PC-9 (cell line): ENCODE measurements at regions not wholly inside any gene's neighbourhood (a gene's known extent, or its start where the extent isn't known, plus 50 kb on each side); places are given as distances from the start of the nearest gene placed in this dataset.

Experiments used
- BruUV-seq: library from RNA; stranded (reverse); fragments of 400-500 nt; replicated peaks from 2 replicates; lab custom pipeline; 2021; lab: Mats Ljungman, UMichigan
- CTCF ChIA-PET: fragments of 300-600 bp; sonication (Branson Sonifier 250); formaldehyde crosslinking; loops from one replicate; lab custom pipeline; 2022; ENCODE audit warnings: antibody characterized with exemption; lab: Charles Lee
- POLR2A ChIA-PET: fragments of 300-600 bp; sonication (Branson Sonifier 250); formaldehyde crosslinking; loops from one replicate; lab custom pipeline; 2022; ENCODE audit warnings: antibody characterized with exemption; ENCODE audit not compliant: unreplicated experiment; lab: Charles Lee
- DNase-seq, 2 experiments: peaks; one replicate each; pipeline versions ENCODE4 v3.0.0 to v3.0.0-alpha.2; 2015 to 2022; ENCODE audit warnings: mixed read lengths in 1 of 2
- H2AFZ ChIP-seq: fragments of 200-600 bp; sonication (generic); 2 replicates; pipeline ENCODE4 v1.8.1; 2017; ENCODE audit warnings: antibody characterized with exemption
- H3F3A ChIP-seq: fragments of 200-600 bp; sonication (generic); 2 replicates; pipeline ENCODE4 v1.8.1; 2017; ENCODE audit warnings: antibody characterized with exemption, mild to moderate bottlenecking, low read depth; ENCODE audit not compliant: insufficient read depth
- H3K27ac ChIP-seq: fragments of 200-600 bp; sonication (generic); 2 replicates; pipeline ENCODE4 v1.6.1; 2016; ENCODE audit warnings: mixed run types
- H3K27me3 ChIP-seq: fragments of 200-600 bp; sonication (generic); 2 replicates; pipeline ENCODE4 v1.6.1; 2016; ENCODE audit warnings: low read depth, mixed run types; ENCODE audit not compliant: insufficient read depth
- H3K36me3 ChIP-seq: fragments of 200-600 bp; sonication (generic); 2 replicates; pipeline ENCODE4 v1.6.1; 2016; ENCODE audit warnings: low read depth, mixed run types
- H3K4me1 ChIP-seq: fragments of 200-600 bp; sonication (generic); replicated peaks from 2 replicates; pipeline ENCODE4 v1.6.1; 2016; ENCODE audit warnings: mixed run types; ENCODE audit not compliant: insufficient read depth
- H3K4me2 ChIP-seq: fragments of 200-600 bp; sonication (generic); 2 replicates; pipeline ENCODE4 v1.6.1; 2017; ENCODE audit warnings: mixed run types
- H3K4me3 ChIP-seq: fragments of 200-600 bp; sonication (generic); 2 replicates; pipeline ENCODE4 v1.6.1; 2016; ENCODE audit warnings: mixed run types
- H3K79me2 ChIP-seq: fragments of 200-600 bp; sonication (generic); 2 replicates; pipeline ENCODE4 v1.6.1; 2017; ENCODE audit warnings: low read depth, mixed run types
- H3K9me2 ChIP-seq: fragments of 200-600 bp; sonication (generic); 2 replicates; pipeline ENCODE4 v1.8.1; 2017; ENCODE audit warnings: mild to moderate bottlenecking; ENCODE audit not compliant: insufficient read depth
- H3K9me3 ChIP-seq: fragments of 200-600 bp; sonication (generic); 2 replicates; pipeline ENCODE4 v1.8.1; 2016; ENCODE audit warnings: low read depth; ENCODE audit not compliant: insufficient read depth
- H4K20me1 ChIP-seq: fragments of 200-600 bp; sonication (generic); 2 replicates; pipeline ENCODE4 v1.8.1; 2017; ENCODE audit not compliant: insufficient read depth
- CTCF ChIP-seq: fragments of 200-600 bp; sonication (generic); conservative IDR thresholded peaks from 2 replicates; pipeline ENCODE4 v1.6.1; 2017; ENCODE audit warnings: mixed run types, antibody characterized with exemption, mild to moderate bottlenecking, moderate library complexity
- EZH2 ChIP-seq: fragments of 200-600 bp; sonication (generic); IDR thresholded peaks from 2 replicates; pipeline ENCODE4 v1.8.0; 2017; ENCODE audit warnings: antibody characterized with exemption, low read depth
- intact Hi-C: fragments of 100-400 bp; cut with micrococcal nuclease; formaldehyde crosslinking; loops from one replicate; pipeline ENCODE4 v1.10.0; 2022; ENCODE audit not compliant: unreplicated experiment

DNA sequence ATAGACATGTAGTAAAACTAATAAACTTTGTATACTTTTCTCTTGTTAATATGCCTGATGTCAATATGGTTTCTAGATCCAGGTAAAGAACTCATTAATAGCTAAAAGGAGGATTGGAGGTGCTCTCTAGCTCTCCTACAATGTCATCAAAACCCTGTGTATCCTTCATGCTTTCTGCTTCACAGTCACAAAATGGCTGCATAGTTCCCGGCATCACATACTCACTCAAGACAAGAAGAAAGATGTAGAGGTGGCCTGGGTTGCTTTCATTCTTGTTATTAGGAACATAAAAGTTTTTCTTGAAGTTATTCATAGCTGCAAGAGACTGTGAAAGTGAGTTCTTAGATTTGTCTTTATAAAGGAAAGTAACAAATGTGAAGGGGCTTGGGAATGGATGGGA, 149.7 kb upstream of the EEPD1 start:
- BruUV-seq = no TSS peak
- peaks cover 9% of the 10 kb centered on the region for H3K4me1 ChIP-seq
- H2AFZ ChIP-seq = no peak overlapping the region
- intact Hi-C loops = no loop called here
- no peaks in the 10 kb centered on the region for H3K27me3 ChIP-seq
- ChIA-PET CTCF (no interaction called here), POLR2A (no interaction called here)
- H3K9me3 ChIP-seq = 0 out of 2 replicates have a peak, but pooled peaks cover 3% of the 10 kb centered on the region
- DNase-seq = no peak
- no peaks in the 10 kb centered on the region for H3K79me2 ChIP-seq
- H3K9me2 ChIP-seq = no peaks in the 10 kb centered on the region
- H3K4me3 ChIP-seq = no peak overlapping the region
- TF ChIP-seq EZH2 (no peak), CTCF (no peak)
- no peaks in the 10 kb centered on the region for H3K36me3 ChIP-seq
- H3K27ac ChIP-seq = no peak overlapping the region
- H4K20me1 ChIP-seq = no peaks in the 10 kb centered on the region
- H3F3A ChIP-seq = peaks cover 20% of the 10 kb centered on the region; the same call in 1 of the 2 replicates
- H3K4me2 ChIP-seq = no peak overlapping the region

GRCh38 chr7:36005293-36005692, 147.8 kb upstream of the EEPD1 start:
- Histone ChIP-seq H3F3A (peaks cover 15% of the 10 kb centered on the region; the same call in 1 of the 2 replicates), H3K79me2 (no peaks in the 10 kb centered on the region), H3K9me3 (0 out of 2 replicates have a peak, but pooled peaks cover 3% of the 10 kb centered on the region), H3K36me3 (no peaks in the 10 kb centered on the region), H3K4me1 (peaks cover 9% of the 10 kb centered on the region), H3K9me2 (no peaks in the 10 kb centered on the region), H3K27ac (no peak overlapping the region), H3K4me3 (no peak overlapping the region), H3K4me2 (no peak overlapping the region), H3K27me3 (no peaks in the 10 kb centered on the region), H2AFZ (no peak overlapping the region), H4K20me1 (no peaks in the 10 kb centered on the region)
- ChIA-PET CTCF (no interaction called here), POLR2A (no interaction called here)
- intact Hi-C loops = no loop called here
- BruUV-seq = no TSS peak
- no peak for TF ChIP-seq EZH2
- no peak for TF ChIP-seq CTCF
- DNase-seq = no peak

GRCh38 chr7:36005876-36006275, 147.2 kb upstream of the EEPD1 start:
- intact Hi-C loops = no loop called here
- TF ChIP-seq CTCF (no peak), EZH2 (no peak)
- H3K4me2 ChIP-seq = no peak overlapping the region
- H4K20me1 ChIP-seq = no peaks in the 10 kb centered on the region
- BruUV-seq = no TSS peak
- no peak for DNase-seq
- no peaks in the 10 kb centered on the region for H3K9me2 ChIP-seq
- no peak overlapping the region for H3K27ac ChIP-seq
- peaks cover 13% of the 10 kb centered on the region; the same call in 1 of the 2 replicates for H3F3A ChIP-seq
- peaks cover 9% of the 10 kb centered on the region for H3K4me1 ChIP-seq
- POLR2A ChIA-PET = no interaction called here
- H3K36me3 ChIP-seq = no peaks in the 10 kb centered on the region
- H3K27me3 ChIP-seq = no peaks in the 10 kb centered on the region
- CTCF ChIA-PET = no interaction called here
- no peaks in the 10 kb centered on the region for H3K79me2 ChIP-seq
- 0 out of 2 replicates have a peak, but pooled peaks cover 3% of the 10 kb centered on the region for H3K9me3 ChIP-seq
- no peak overlapping the region for H2AFZ ChIP-seq
- H3K4me3 ChIP-seq = no peak overlapping the region
